BLaER1 treated with 17β-estradiol and CSF1 and Interleukin-3, amounts not matched to agents 10 nM and 100 nM (cell line): ENCODE measurements at regions not wholly inside any gene's neighbourhood (a gene's known extent, or its start where the extent isn't known, plus 50 kb on each side); places are given as distances from the start of the nearest gene placed in this dataset.

ENCODE experiments used
- H3K27ac ChIP-seq, 11 experiments: shearing (Covaris generic); formaldehyde crosslinking; 2 replicates each; pipeline ENCODE4 v1.8.1; 2022
- H3K27me3 ChIP-seq, 11 experiments: shearing (Covaris generic); formaldehyde crosslinking; 2 replicates each; pipeline ENCODE4 v1.8.1; 2022
- H3K36me3 ChIP-seq, 11 experiments: shearing (Covaris generic); formaldehyde crosslinking; 2 replicates each; pipeline ENCODE4 v1.8.1; 2022
- H3K4me1 ChIP-seq, 10 experiments: shearing (Covaris generic); formaldehyde crosslinking; 2 replicates each; pipeline ENCODE4 v1.8.1; 2022
- H3K4me2 ChIP-seq, 11 experiments: shearing (Covaris generic); formaldehyde crosslinking; 2 replicates each; pipeline ENCODE4 v1.8.1; 2022
- H3K4me3 ChIP-seq, 10 experiments: shearing (Covaris generic); formaldehyde crosslinking; 2 replicates each; pipeline ENCODE4 v1.8.1; 2022
- H3K9ac ChIP-seq, 11 experiments: shearing (Covaris generic); formaldehyde crosslinking; 2 replicates each; pipeline ENCODE4 v1.8.1; 2022
- H3K9me3 ChIP-seq, 11 experiments: shearing (Covaris generic); formaldehyde crosslinking; replicated peaks in 1 of 11; 2 replicates each; pipeline ENCODE4 v1.8.1; 2022
- H4K20me1 ChIP-seq, 11 experiments: shearing (Covaris generic); formaldehyde crosslinking; 2 replicates each; pipeline ENCODE4 v1.8.1; 2022
- Cebpa-rat ChIP-seq, 11 experiments: shearing (Covaris generic); IDR thresholded peaks; 2 replicates each; pipeline ENCODE4 v1.8.1; 2022

- Histone ChIP-seq H3K9ac (no peak overlapping the region), H3K4me3 (no peak overlapping the region), H3K4me2 (peak overlapping the region in 1 of 11 experiments; percentile 83; a peak in 1 of 22 replicates)
Measured at GRCh38 chr12:38384816-38385378, 68.3 kb downstream of the ALG10B start.

GRCh38 chr12:38385486-38385885, 68.9 kb downstream of the ALG10B start:
- Histone ChIP-seq H3K27me3 (no peaks in the 10 kb centered on the region), H3K4me2 (peak overlapping the region in 2 of 11 experiments; percentile 77 to 83; a peak in 4 of 22 replicates), H3K27ac (no peak overlapping the region), H3K4me1 (peaks cover 0 to 28% (median 2%) of the 10 kb centered on the region in 10 experiments; a peak in 9 of 20 replicates), H3K36me3 (no peaks in the 10 kb centered on the region), H3K9ac (no peak overlapping the region), H3K9me3 (peaks cover 0 to 41% (median 14%) of the 10 kb centered on the region in 11 experiments; a peak in 13 of 22 replicates), H3K4me3 (no peak overlapping the region), H4K20me1 (no peaks in the 10 kb centered on the region)
- no peak for TF ChIP-seq Cebpa-rat (IDR thresholded peaks at IDR 0.05)

More at GRCh38 chr12:38384816-38385378, 68.3 kb downstream of the ALG10B start:
- Histone ChIP-seq H4K20me1 (no peaks in the 10 kb centered on the region), H3K4me1 (peaks cover 0 to 28% (median 2%) of the 10 kb centered on the region in 10 experiments; a peak in 9 of 20 replicates), H3K36me3 (no peaks in the 10 kb centered on the region), H3K9me3 (peaks cover 0 to 41% (median 14%) of the 10 kb centered on the region in 11 experiments; a peak in 13 of 22 replicates), H3K27ac (no peak overlapping the region), H3K27me3 (no peaks in the 10 kb centered on the region)
- TF ChIP-seq Cebpa-rat (IDR thresholded peaks at IDR 0.05) = no peak

- Histone ChIP-seq H3K9ac (no peak overlapping the region), H4K20me1 (no peaks in the 10 kb centered on the region), H3K9me3 (peaks cover 0 to 37% (median 13%) of the 10 kb centered on the region in 11 experiments; a peak in 13 of 22 replicates), H3K4me1 (peaks cover 0 to 28% (median 2%) of the 10 kb centered on the region in 10 experiments; a peak in 9 of 20 replicates), H3K4me2 (peak overlapping the region in 6 of 11 experiments; percentile 8 to 83 (median 63); a peak in 8 of 22 replicates), H3K4me3 (peak overlapping the region in 1 of 10 experiments; percentile 27; a peak in 2 of 20 replicates), H3K36me3 (no peaks in the 10 kb centered on the region), H3K27me3 (no peaks in the 10 kb centered on the region), H3K27ac (peak overlapping the region in 6 of 11 experiments; percentile 38 to 62 (median 50); a peak in 10 of 22 replicates)
- TF ChIP-seq Cebpa-rat (IDR thresholded peaks at IDR 0.05) = peak in 2 of 11 experiments; percentile 25 to 40; a peak in 1 of 22 replicates
Measured at GRCh38 chr12:38386205-38386985, 69.8 kb downstream of the ALG10B start.

- Histone ChIP-seq H3K4me1 (peaks cover 0 to 40% (median 2%) of the 10 kb centered on the region in 10 experiments; a peak in 9 of 20 replicates), H3K9me3 (peaks cover 4 to 24% (median 20%) of the 10 kb centered on the region in 11 experiments; a peak in 19 of 22 replicates), H3K9ac (no peak overlapping the region), H3K36me3 (no peaks in the 10 kb centered on the region), H4K20me1 (no peaks in the 10 kb centered on the region), H3K27ac (no peak overlapping the region), H3K4me2 (no peak overlapping the region), H3K4me3 (no peak overlapping the region), H3K27me3 (no peaks in the 10 kb centered on the region)
- TF ChIP-seq Cebpa-rat (IDR thresholded peaks at IDR 0.05) = no peak
Measured at GRCh38 chr12:38389614-38390013, 73.0 kb downstream of the ALG10B start.

- Histone ChIP-seq H3K4me1 (peaks cover 0 to 30% (median 2%) of the 10 kb centered on the region in 10 experiments; a peak in 9 of 20 replicates), H3K4me3 (no peak overlapping the region), H3K4me2 (no peak overlapping the region), H3K27me3 (no peaks in the 10 kb centered on the region), H3K36me3 (no peaks in the 10 kb centered on the region), H3K9me3 (peaks cover 4 to 32% (median 18%) of the 10 kb centered on the region in 11 experiments; a peak in 19 of 22 replicates), H3K9ac (no peak overlapping the region), H4K20me1 (no peaks in the 10 kb centered on the region), H3K27ac (no peak overlapping the region)
- TF ChIP-seq Cebpa-rat (IDR thresholded peaks at IDR 0.05) = no peak
Measured at GRCh38 chr12:38391007-38391406, 74.4 kb downstream of the ALG10B start.

- H3K4me1 ChIP-seq = peaks cover 0 to 14% (median 0%) of the 10 kb centered on the region in 10 experiments; a peak in 5 of 20 replicates
- H3K9ac ChIP-seq = no peak overlapping the region
- H3K27me3 ChIP-seq = no peaks in the 10 kb centered on the region
- H3K4me2 ChIP-seq = peak overlapping the region in 3 of 11 experiments; percentile 6 to 46 (median 13); a peak in 5 of 22 replicates
- no peaks in the 10 kb centered on the region for H3K36me3 ChIP-seq
- H4K20me1 ChIP-seq = no peaks in the 10 kb centered on the region
- TF ChIP-seq Cebpa-rat (IDR thresholded peaks at IDR 0.05) = no peak
- H3K9me3 ChIP-seq = peaks cover 4 to 32% (median 20%) of the 10 kb centered on the region in 11 experiments; a peak in 19 of 22 replicates
- H3K27ac ChIP-seq = no peak overlapping the region; a peak in 1 of 22 replicates
- no peak overlapping the region for H3K4me3 ChIP-seq
Measured at GRCh38 chr12:38392554-38393144, 76.1 kb downstream of the ALG10B start.

GRCh38 chr12:38399711-38400206, 83.2 kb downstream of the ALG10B start:
- H3K27ac ChIP-seq = no peak overlapping the region
- no peak overlapping the region for H3K4me2 ChIP-seq
- no peak overlapping the region for H3K4me3 ChIP-seq
- no peaks in the 10 kb centered on the region for H3K27me3 ChIP-seq
- no peaks in the 10 kb centered on the region for H4K20me1 ChIP-seq
- no peaks in the 10 kb centered on the region for H3K4me1 ChIP-seq
- peaks cover 0 to 24% (median 1%) of the 10 kb centered on the region in 11 experiments; a peak in 7 of 22 replicates for H3K9me3 ChIP-seq
- no peak overlapping the region for H3K9ac ChIP-seq
- no peak for TF ChIP-seq Cebpa-rat (IDR thresholded peaks at IDR 0.05)
- H3K36me3 ChIP-seq = no peaks in the 10 kb centered on the region

- Histone ChIP-seq H3K27me3 (no peaks in the 10 kb centered on the region), H3K4me1 (no peaks in the 10 kb centered on the region), H3K36me3 (no peaks in the 10 kb centered on the region), H3K9me3 (peaks cover 7 to 20% (median 8%) of the 10 kb centered on the region in 11 experiments; a peak in 14 of 22 replicates), H4K20me1 (no peaks in the 10 kb centered on the region), H3K27ac (no peak overlapping the region), H3K4me3 (no peak overlapping the region), H3K4me2 (no peak overlapping the region), H3K9ac (no peak overlapping the region)
- TF ChIP-seq Cebpa-rat (IDR thresholded peaks at IDR 0.05) = no peak
Measured at GRCh38 chr12:38402811-38403210, 86.2 kb downstream of the ALG10B start.
